MM.1S (cell line): ENCODE measurements at regions not wholly inside any gene's neighbourhood (a gene's known extent, or its start where the extent isn't known, plus 50 kb on each side); places are given as distances from the start of the nearest gene placed in this dataset.

Experiments used
- CTCF ChIP-seq: fragments of 300-600 bp; sonication (generic); IDR thresholded peaks from 2 replicates; pipeline ENCODE4 v1.5.1; 2016; ENCODE audit warnings: antibody characterized with exemption, low read length, mixed read lengths
- EZH2 ChIP-seq: fragments of 300-600 bp; sonication (generic); optimal IDR thresholded peaks from 2 replicates; pipeline ENCODE3; 2017; ENCODE audit warnings: low read depth, mild to moderate bottlenecking, antibody characterized with exemption, low read length, mixed read lengths
- EZH2phosphoT487 ChIP-seq: fragments of 300-600 bp; sonication (generic); IDR thresholded peaks from 2 replicates; pipeline ENCODE4 v1.6.1; 2018; ENCODE audit warnings: antibody characterized with exemption, low read length

- TF ChIP-seq CTCF, result no peak
- no peak for TF ChIP-seq EZH2
- no peak for TF ChIP-seq EZH2phosphoT487
These were observed 149.9 kb downstream of the ENGASE start for GRCh38 chr17:79224476-79224875.
